Sigmoid colon (tissue), 4 donors: ENCODE measurements at regions not wholly inside any gene's neighbourhood (a gene's known extent, or its start where the extent isn't known, plus 50 kb on each side); places are given as distances from the start of the nearest gene placed in this dataset.
"Not testable (repeated sequence)": the region's sequence is repeated elsewhere in the genome, so short reads cannot be mapped to it uniquely, and the experiment has no call there.

Experiments used
- CTCF ChIP-seq, 4 experiments: fragments of 450-650 bp in 3 of 4; fragments of 200-600 bp in 1 of 4; IDR thresholded peaks; one replicate each; pipeline ENCODE4 v1.5.1; 2016 to 2019; ENCODE audit warnings: antibody characterized with exemption in 4 of 4, mild to moderate bottlenecking in 3 of 4, moderate library complexity in 2 of 4
- POLR2A ChIP-seq, 2 donors: fragments of 450-650 bp; IDR thresholded peaks; one replicate each; pipeline ENCODE4 v1.6.1; 2016; ENCODE audit warnings: antibody characterized with exemption in 2 of 2, mild to moderate bottlenecking in 2 of 2, moderate library complexity in 2 of 2
- POLR2AphosphoS5 ChIP-seq, 4 donors: sonication (generic); formaldehyde crosslinking; IDR thresholded peaks; one replicate each; pipeline ENCODE4 v1.6.1; 2017; ENCODE audit warnings: antibody characterized with exemption in 4 of 4

DNA sequence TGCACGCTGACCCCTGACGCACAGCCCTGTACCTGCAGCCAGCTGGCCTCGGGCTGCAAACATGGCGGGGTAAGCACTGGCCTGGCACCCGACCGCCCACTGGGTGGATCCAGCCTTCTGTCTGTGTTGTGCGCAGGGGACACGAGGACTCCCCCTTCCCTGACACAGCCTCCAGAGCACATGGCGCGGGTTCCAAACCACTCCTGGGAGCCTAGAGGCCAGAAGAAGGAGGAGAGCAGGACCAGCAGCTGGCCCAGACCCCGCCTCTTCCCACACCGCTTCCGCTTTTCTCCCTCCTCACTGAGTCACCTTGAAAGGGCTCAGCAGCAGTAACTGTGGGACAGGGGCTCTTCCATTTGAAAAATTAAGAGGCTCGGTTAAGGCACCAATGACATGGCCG is 73.5 kb upstream of the DRD5 start:
- not testable (repeated sequence) for TF ChIP-seq POLR2A, CTCF, POLR2AphosphoS5 (IDR thresholded peaks at IDR 0.05)
